ENCODE measurements at regions not wholly inside any gene's neighbourhood (a gene's known extent, or its start where the extent isn't known, plus 50 kb on each side); places are given as distances from the start of the nearest gene placed in this dataset.
A peak's percentile ranks its signal among the peaks of the same experiment; 100 is the strongest.
"Not testable (repeated sequence)": the region's sequence is repeated elsewhere in the genome, so short reads cannot be mapped to it uniquely, and the experiment has no call there.

- no peak for DNase-seq (ENCODE audit: low read depth)
- no peak for TF ChIP-seq CTCF (IDR thresholded peaks at IDR 0.05; ENCODE audit: low read length, missing control alignments)
- H3K4me3 ChIP-seq (replicated peaks; ENCODE audit: low read depth, low read length): no peak overlapping the region
These were observed 409.4 kb upstream of the FRG2C start for GRCh38 chr3:75254685-75255084.

GRCh38 chr3:75258825-75259683 is 405.1 kb upstream of the FRG2C start:
- DNase-seq (ENCODE audit: low read depth): peak; percentile 13
- not testable (repeated sequence) for H3K4me3 ChIP-seq (replicated peaks; ENCODE audit: low read depth, low read length)
- TF ChIP-seq CTCF (IDR thresholded peaks at IDR 0.05; ENCODE audit: low read length, missing control alignments): peak; percentile 14

GRCh38 chr3:75260975-75261374 is 403.2 kb upstream of the FRG2C start:
- not testable (repeated sequence) for DNase-seq (ENCODE audit: low read depth); H3K4me3 ChIP-seq (replicated peaks; ENCODE audit: low read depth, low read length)

DNA sequence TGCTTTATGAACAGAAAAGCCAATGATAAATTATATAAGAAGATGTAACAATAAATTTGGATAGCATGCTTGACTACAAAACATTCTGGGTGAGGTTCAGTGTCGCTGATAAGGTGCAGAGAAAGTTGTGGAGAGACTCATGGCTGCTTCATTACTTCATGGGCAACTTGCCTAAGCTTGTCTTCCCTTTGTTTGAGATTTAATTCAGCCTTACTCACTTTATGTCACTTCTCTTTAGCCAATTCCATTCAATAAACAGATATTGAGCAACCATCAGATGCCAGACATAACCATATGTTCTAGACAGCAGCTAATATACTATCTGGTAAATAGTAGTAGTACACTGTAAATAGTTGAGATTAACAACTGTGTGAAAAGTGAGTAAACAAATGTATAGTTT is 401.5 kb upstream of the FRG2C start:
- DNase-seq (ENCODE audit: low read depth): no peak
- no peak overlapping the region for H3K4me3 ChIP-seq (replicated peaks; ENCODE audit: low read depth, low read length)
- TF ChIP-seq CTCF (IDR thresholded peaks at IDR 0.05; ENCODE audit: low read length, missing control alignments): no peak

DNA sequence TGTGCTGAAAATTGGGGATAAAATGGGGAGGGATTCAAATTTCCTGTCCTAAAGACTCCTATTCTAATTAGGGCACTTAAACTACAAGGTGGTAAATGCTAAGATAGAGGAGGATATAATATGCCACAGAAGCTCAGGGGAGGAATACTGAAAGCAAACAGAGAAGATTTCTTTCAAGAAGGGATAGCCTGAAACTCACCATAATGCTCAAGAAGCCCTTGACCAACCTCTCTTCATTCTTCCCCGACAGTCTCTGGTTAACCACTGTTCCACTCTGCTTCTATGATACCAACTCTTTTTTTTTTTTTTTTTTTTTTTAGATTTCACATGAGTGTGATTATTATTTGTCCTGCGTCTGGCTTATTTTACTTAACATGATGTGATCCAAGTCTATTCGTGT is 398.2 kb upstream of the FRG2C start:
- no peak overlapping the region for H3K4me3 ChIP-seq (replicated peaks; ENCODE audit: low read depth, low read length)
- TF ChIP-seq CTCF (IDR thresholded peaks at IDR 0.05; ENCODE audit: low read length, missing control alignments): no peak

GRCh38 chr3:75268576-75268975 is 395.6 kb upstream of the FRG2C start:
- not testable (repeated sequence) for H3K4me3 ChIP-seq (replicated peaks; ENCODE audit: low read depth, low read length); DNase-seq (ENCODE audit: low read depth)

More for the DNA sequence above, 398.2 kb upstream of the FRG2C start:
- DNase-seq (ENCODE audit: low read depth): no peak

DNA sequence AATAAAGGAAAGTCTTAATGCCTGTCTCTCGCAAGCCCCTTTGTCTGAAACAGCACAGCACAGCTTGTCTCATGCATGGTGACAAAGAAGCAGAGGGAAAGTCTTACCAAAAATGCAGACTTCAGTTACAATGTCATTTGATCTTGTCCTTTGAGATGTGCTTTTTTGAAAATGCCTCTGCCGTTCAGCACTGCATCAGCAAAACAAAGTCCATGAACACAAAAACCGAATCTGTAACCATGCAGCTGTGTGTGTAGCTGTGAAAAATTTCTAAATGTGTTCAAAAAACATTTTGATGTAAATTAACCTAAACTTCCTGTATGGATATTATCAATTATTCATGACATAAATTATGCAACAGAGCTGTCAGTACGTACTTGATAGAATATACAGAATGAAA is 391.9 kb upstream of the FRG2C start:
- DNase-seq (ENCODE audit: low read depth); H3K4me3 ChIP-seq (replicated peaks; ENCODE audit: low read depth, low read length): not testable (repeated sequence)

GRCh38 chr3:75272691-75273090 is 391.4 kb upstream of the FRG2C start:
- peak; percentile 42 for DNase-seq (ENCODE audit: low read depth)
- no peak for TF ChIP-seq CTCF (IDR thresholded peaks at IDR 0.05; ENCODE audit: low read length, missing control alignments)
- H3K4me3 ChIP-seq (replicated peaks; ENCODE audit: low read depth, low read length): no peak overlapping the region

DNA sequence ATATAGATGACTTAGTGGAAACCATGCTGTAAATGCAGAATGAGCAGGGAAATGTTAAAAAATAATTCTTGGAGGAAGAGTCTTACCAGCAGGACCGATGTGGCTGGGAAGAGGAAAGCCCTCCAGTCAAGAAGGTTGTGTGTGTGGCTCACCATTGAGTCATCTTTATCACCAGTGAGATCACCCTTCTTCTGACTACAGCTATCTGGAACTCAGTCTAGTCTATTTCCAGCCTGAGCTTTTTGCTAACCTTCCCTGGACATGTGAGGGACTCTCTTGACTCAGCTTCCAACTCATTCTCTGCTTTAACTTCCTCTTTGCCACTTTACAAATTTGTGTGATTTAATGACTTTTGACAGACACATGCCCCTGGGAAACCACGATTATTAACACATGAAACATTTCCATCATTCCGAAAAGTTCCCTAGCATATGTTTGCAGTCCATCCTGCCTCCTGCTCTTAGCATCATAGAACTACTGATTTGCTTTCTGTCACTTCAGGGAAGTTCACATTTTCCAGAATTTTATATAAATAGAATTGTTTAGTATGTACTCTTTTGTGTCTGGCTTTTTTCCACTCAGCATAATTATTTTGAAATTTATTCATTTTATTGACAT is 378.5 kb upstream of the FRG2C start:
- peak; percentile 14 for DNase-seq (ENCODE audit: low read depth)
- H3K4me3 ChIP-seq (replicated peaks; ENCODE audit: low read depth, low read length): not testable (repeated sequence)

- not testable (repeated sequence) for H3K4me3 ChIP-seq (replicated peaks; ENCODE audit: low read depth, low read length); DNase-seq (ENCODE audit: low read depth)
These were observed 375.1 kb upstream of the FRG2C start for GRCh38 chr3:75288972-75289574.
